MM.1S (cell line): ENCODE measurements at regions not wholly inside any gene's neighbourhood (a gene's known extent, or its start where the extent isn't known, plus 50 kb on each side); places are given as distances from the start of the nearest gene placed in this dataset.

ENCODE experiments used
- DNase-seq: peaks from one replicate; pipeline ENCODE4 v3.0.0-alpha.2; 2015
- H2AFZ ChIP-seq: fragments of 300-600 bp; sonication (generic); 2 replicates; pipeline ENCODE4 v1.6.0; 2016; ENCODE audit warnings: antibody characterized with exemption, low read length
- H3F3A ChIP-seq: fragments of 300-600 bp; sonication (generic); 2 replicates; pipeline ENCODE4 v1.6.1; 2016; ENCODE audit warnings: mild to moderate bottlenecking, antibody characterized with exemption, low read length, moderate library complexity, mixed read lengths; ENCODE audit not compliant: insufficient read depth
- H3K27ac ChIP-seq: fragments of 300-600 bp; sonication (generic); 2 replicates; pipeline ENCODE4 v1.5.1; 2016; ENCODE audit warnings: mild to moderate bottlenecking, low read length
- H3K27me3 ChIP-seq: fragments of 300-600 bp; sonication (generic); replicated peaks from 2 replicates; pipeline ENCODE4 v1.6.0; 2016; ENCODE audit warnings: low read length; ENCODE audit not compliant: insufficient read depth
- H3K36me3 ChIP-seq: fragments of 300-600 bp; sonication (generic); replicated peaks from 2 replicates; pipeline ENCODE4 v1.6.1; 2016; ENCODE audit warnings: mild to moderate bottlenecking, low read length, mixed read lengths; ENCODE audit not compliant: insufficient read depth
- H3K4me1 ChIP-seq: fragments of 300-600 bp; sonication (generic); 2 replicates; pipeline ENCODE4 v1.6.1; 2016; ENCODE audit warnings: low read length, mixed read lengths
- H3K4me2 ChIP-seq: fragments of 300-600 bp; sonication (generic); 2 replicates; pipeline ENCODE4 v1.6.0; 2016; ENCODE audit warnings: low read depth, low read length
- H3K4me3 ChIP-seq: fragments of 300-600 bp; sonication (generic); 2 replicates; pipeline ENCODE4 v1.5.1; 2016; ENCODE audit warnings: low read length, mixed read lengths
- H3K79me2 ChIP-seq: fragments of 300-600 bp; sonication (generic); 2 replicates; pipeline ENCODE4 v1.6.1; 2016; ENCODE audit warnings: mixed run types, low read length, mixed read lengths
- H3K9ac ChIP-seq: fragments of 300-600 bp; sonication (generic); 2 replicates; pipeline ENCODE4 v1.6.1; 2016; ENCODE audit warnings: low read length, mixed read lengths
- H3K9me2 ChIP-seq: fragments of 300-600 bp; sonication (generic); replicated peaks from 2 replicates; pipeline ENCODE4 v1.6.1; 2016; ENCODE audit warnings: mild to moderate bottlenecking, low read length, mixed read lengths; ENCODE audit not compliant: insufficient read depth
- H3K9me3 ChIP-seq: fragments of 300-600 bp; sonication (generic); replicated peaks from 2 replicates; pipeline ENCODE4 v1.6.1; 2016; ENCODE audit warnings: mild to moderate bottlenecking, low read length, mixed read lengths; ENCODE audit not compliant: insufficient read depth
- H4K20me1 ChIP-seq: fragments of 300-600 bp; sonication (generic); 2 replicates; pipeline ENCODE4 v1.6.1; 2016; ENCODE audit warnings: mild to moderate bottlenecking, low read length, moderate library complexity, mixed read lengths; ENCODE audit not compliant: insufficient read depth
- CTCF ChIP-seq: fragments of 300-600 bp; sonication (generic); IDR thresholded peaks from 2 replicates; pipeline ENCODE4 v1.5.1; 2016; ENCODE audit warnings: antibody characterized with exemption, low read length, mixed read lengths
- EZH2 ChIP-seq: fragments of 300-600 bp; sonication (generic); optimal IDR thresholded peaks from 2 replicates; pipeline ENCODE3; 2017; ENCODE audit warnings: low read depth, mild to moderate bottlenecking, antibody characterized with exemption, low read length, mixed read lengths
- EZH2phosphoT487 ChIP-seq: fragments of 300-600 bp; sonication (generic); IDR thresholded peaks from 2 replicates; pipeline ENCODE4 v1.6.1; 2018; ENCODE audit warnings: antibody characterized with exemption, low read length

GRCh38 chr6:2441601-2442475 is 196.4 kb upstream of the GMDS start:
- TF ChIP-seq EZH2phosphoT487 (no peak), CTCF (no peak), EZH2 (no peak)
- Histone ChIP-seq H3K9me2 (no peaks in the 10 kb centered on the region), H3K4me1 (no peaks in the 10 kb centered on the region), H3K4me2 (no peak overlapping the region), H3K79me2 (no peaks in the 10 kb centered on the region), H3K36me3 (no peaks in the 10 kb centered on the region), H3K4me3 (no peak overlapping the region), H3K27me3 (no peaks in the 10 kb centered on the region), H4K20me1 (no peaks in the 10 kb centered on the region), H3K9ac (no peak overlapping the region), H3K9me3 (no peaks in the 10 kb centered on the region), H3K27ac (no peak overlapping the region), H2AFZ (no peak overlapping the region), H3F3A (no peaks in the 10 kb centered on the region)
- no peak for DNase-seq

GRCh38 chr6:2440516-2440915 is 195.1 kb upstream of the GMDS start:
- DNase-seq = no peak
- no peak overlapping the region for H3K9ac ChIP-seq
- no peaks in the 10 kb centered on the region for H4K20me1 ChIP-seq
- no peaks in the 10 kb centered on the region for H3K9me2 ChIP-seq
- no peaks in the 10 kb centered on the region for H3K27me3 ChIP-seq
- no peaks in the 10 kb centered on the region for H3K4me1 ChIP-seq
- no peaks in the 10 kb centered on the region for H3F3A ChIP-seq
- no peaks in the 10 kb centered on the region for H3K79me2 ChIP-seq
- H3K4me2 ChIP-seq = no peak overlapping the region
- no peak overlapping the region for H2AFZ ChIP-seq
- TF ChIP-seq EZH2phosphoT487 = no peak
- no peak for TF ChIP-seq CTCF
- TF ChIP-seq EZH2 = no peak
- H3K4me3 ChIP-seq = no peak overlapping the region
- no peaks in the 10 kb centered on the region for H3K9me3 ChIP-seq
- H3K36me3 ChIP-seq = no peaks in the 10 kb centered on the region
- no peak overlapping the region for H3K27ac ChIP-seq

- H2AFZ ChIP-seq = no peak overlapping the region
- H4K20me1 ChIP-seq = no peaks in the 10 kb centered on the region
- no peak for DNase-seq
- H3F3A ChIP-seq = no peaks in the 10 kb centered on the region
- H3K36me3 ChIP-seq = no peaks in the 10 kb centered on the region
- H3K9ac ChIP-seq = no peak overlapping the region
- H3K9me3 ChIP-seq = no peaks in the 10 kb centered on the region
- no peak overlapping the region for H3K27ac ChIP-seq
- TF ChIP-seq EZH2phosphoT487 (no peak), CTCF (no peak), EZH2 (no peak)
- no peaks in the 10 kb centered on the region for H3K79me2 ChIP-seq
- H3K4me3 ChIP-seq = no peak overlapping the region
- H3K27me3 ChIP-seq = no peaks in the 10 kb centered on the region
- no peak overlapping the region for H3K4me2 ChIP-seq
- H3K4me1 ChIP-seq = no peaks in the 10 kb centered on the region
- H3K9me2 ChIP-seq = no peaks in the 10 kb centered on the region
Observed at GRCh38 chr6:2439632-2440031, 194.2 kb upstream of the GMDS start.
